IgD-negative memory B cell (primary cell): ENCODE measurements at regions not wholly inside any gene's neighbourhood (a gene's known extent, or its start where the extent isn't known, plus 50 kb on each side); places are given as distances from the start of the nearest gene placed in this dataset.
"Not testable (repeated sequence)": the region's sequence is repeated elsewhere in the genome, so short reads cannot be mapped to it uniquely, and the experiment has no call there.

Source experiments
- H3K27ac Mint-ChIP-seq, 3 donors: one replicate each; pipeline ENCODE4 v1.8.0; 2020 to 2022; ENCODE audit warnings: mild to moderate bottlenecking in 3 of 3, mixed read lengths in 3 of 3, moderate library complexity in 1 of 3
- H3K27me3 Mint-ChIP-seq: one replicate; pipeline ENCODE4 v1.8.0; 2021; ENCODE audit warnings: mixed read lengths
- H3K36me3 Mint-ChIP-seq: one replicate; pipeline ENCODE4 v1.8.0; 2020; ENCODE audit warnings: mild to moderate bottlenecking, mixed read lengths
- H3K4me1 Mint-ChIP-seq, 3 donors: one replicate each; pipeline ENCODE4 v1.8.0; 2020 to 2022; ENCODE audit warnings: mixed read lengths in 3 of 3, mild to moderate bottlenecking in 1 of 3
- H3K4me3 Mint-ChIP-seq, 4 donors: one replicate each; pipeline ENCODE4 v1.8.0; 2020 to 2022; ENCODE audit warnings: mild to moderate bottlenecking in 4 of 4, mixed read lengths in 4 of 4, moderate library complexity in 3 of 4
- H3K9me3 Mint-ChIP-seq, 3 donors: one replicate each; pipeline ENCODE4 v1.8.0; 2020 to 2021; ENCODE audit warnings: mixed read lengths in 3 of 3, mild to moderate bottlenecking in 1 of 3

DNA sequence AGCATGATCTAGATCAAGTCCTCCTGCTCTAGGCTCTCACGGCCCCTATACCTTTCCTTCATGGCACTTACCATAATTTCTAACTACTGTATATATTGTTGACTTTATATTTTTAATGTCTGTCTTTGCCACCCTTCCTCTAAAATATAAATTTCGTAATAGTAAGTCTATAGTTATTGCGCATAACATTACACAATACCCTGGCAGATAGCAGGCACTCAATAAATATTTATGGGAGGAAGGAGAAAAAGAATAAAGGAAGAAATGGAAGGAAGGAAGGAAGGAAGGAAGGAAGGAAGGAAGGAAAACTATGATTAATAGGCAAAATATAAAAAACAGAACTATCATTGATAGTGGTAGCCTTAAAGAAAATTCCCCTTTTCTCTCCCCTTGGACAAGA is 190.3 kb upstream of the LMCD1 start:
- H3K4me1 Mint-ChIP-seq: no peaks in the 10 kb centered on the region
- H3K27ac Mint-ChIP-seq: no peak overlapping the region
- H3K4me3 Mint-ChIP-seq: no peak overlapping the region

DNA sequence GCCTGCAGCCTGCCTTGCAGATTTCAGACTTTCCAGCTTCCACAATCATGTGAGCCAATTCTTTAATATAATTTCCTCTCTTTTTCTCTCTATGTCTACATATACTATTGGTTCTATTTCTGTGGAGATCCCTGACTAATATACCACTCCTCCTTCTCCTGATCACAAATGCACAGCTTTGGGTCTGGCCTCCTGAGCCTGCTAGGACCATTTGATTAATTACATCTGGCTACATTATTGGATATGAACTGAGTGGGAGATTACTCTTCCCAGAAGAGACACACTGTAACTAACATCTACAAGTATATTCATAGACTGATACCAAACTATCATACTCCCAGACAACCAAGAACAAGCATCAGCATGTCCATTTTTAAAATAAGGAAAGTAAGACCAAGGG is 188.9 kb upstream of the LMCD1 start:
- no peak overlapping the region for H3K27ac Mint-ChIP-seq

More for the DNA sequence above, 190.3 kb upstream of the LMCD1 start:
- Mint-ChIP-seq H3K36me3 (peaks cover 2% of the 10 kb centered on the region), H3K27me3 (peaks cover 3% of the 10 kb centered on the region), H3K9me3 (peaks cover 2 to 5% (median 4%) of the 10 kb centered on the region in 3 donors)

DNA sequence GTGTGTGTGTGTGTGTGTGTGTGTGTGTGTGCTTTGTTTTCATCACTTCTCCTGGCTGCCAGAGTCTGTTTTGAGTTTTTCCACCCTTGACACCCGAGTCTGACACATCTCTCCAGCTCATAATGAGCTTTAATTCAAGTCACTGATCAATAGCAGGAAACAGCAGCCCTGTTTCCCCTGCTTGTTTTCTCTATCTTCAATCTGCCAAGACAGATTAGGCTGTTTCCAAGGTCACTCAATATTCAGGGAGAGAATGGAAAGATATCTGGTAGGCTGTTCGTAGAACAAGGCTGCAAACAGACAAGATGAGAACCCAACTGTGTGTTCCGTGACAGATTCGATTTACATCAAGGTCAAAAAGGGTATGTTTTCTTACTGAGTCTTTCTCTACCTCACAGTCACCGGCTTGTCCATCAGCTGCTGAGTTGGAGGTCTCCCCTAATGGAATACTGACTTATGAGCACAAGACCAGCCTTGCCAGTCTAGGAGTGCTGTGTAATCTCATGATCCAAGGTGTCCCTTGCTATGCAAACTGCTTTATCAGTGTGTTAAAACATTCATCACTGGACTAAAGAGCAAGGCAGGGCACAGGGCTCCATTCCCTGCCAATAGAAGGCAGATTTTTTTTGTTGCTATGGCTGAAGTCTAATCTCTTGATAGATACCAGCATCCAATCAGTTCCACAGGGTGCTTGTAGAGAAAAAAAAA is 187.9 kb upstream of the LMCD1 start:
- no peaks in the 10 kb centered on the region for H3K4me1 Mint-ChIP-seq
- no peak overlapping the region for H3K4me3 Mint-ChIP-seq
- H3K27me3 Mint-ChIP-seq: peaks cover 2% of the 10 kb centered on the region
- H3K27ac Mint-ChIP-seq: no peak overlapping the region
- H3K36me3 Mint-ChIP-seq: peaks cover 2% of the 10 kb centered on the region
- H3K9me3 Mint-ChIP-seq: peaks cover 2 to 5% (median 4%) of the 10 kb centered on the region in 3 donors

More for the DNA sequence above, 188.9 kb upstream of the LMCD1 start:
- Mint-ChIP-seq H3K9me3 (peaks cover 2 to 5% (median 4%) of the 10 kb centered on the region in 3 donors), H3K36me3 (peaks cover 2% of the 10 kb centered on the region), H3K27me3 (peaks cover 2% of the 10 kb centered on the region), H3K4me1 (no peaks in the 10 kb centered on the region), H3K4me3 (no peak overlapping the region)

DNA sequence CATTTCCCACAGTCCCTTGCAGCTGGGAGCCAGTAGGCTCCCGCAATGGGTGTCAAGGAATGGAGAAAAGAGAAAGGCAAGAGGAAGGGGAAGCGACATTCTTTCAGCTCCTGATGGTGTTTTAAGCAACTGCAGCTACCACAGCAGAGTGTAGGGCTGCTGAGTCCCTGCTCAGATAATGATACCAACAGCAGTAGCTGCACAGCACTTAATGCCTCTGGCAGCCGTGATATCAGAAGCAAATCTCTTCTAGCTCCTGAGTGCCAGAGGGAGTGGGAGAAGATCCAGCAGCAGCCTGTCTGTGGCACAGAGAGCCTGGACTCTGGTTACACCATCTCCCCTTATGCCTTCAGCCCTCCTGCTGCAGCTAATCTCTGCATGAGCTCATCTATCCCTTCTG is 186.1 kb upstream of the LMCD1 start:
- not testable (repeated sequence) for H3K27me3 Mint-ChIP-seq, H3K27ac Mint-ChIP-seq, H3K9me3 Mint-ChIP-seq, H3K4me3 Mint-ChIP-seq, H3K4me1 Mint-ChIP-seq, H3K36me3 Mint-ChIP-seq

DNA sequence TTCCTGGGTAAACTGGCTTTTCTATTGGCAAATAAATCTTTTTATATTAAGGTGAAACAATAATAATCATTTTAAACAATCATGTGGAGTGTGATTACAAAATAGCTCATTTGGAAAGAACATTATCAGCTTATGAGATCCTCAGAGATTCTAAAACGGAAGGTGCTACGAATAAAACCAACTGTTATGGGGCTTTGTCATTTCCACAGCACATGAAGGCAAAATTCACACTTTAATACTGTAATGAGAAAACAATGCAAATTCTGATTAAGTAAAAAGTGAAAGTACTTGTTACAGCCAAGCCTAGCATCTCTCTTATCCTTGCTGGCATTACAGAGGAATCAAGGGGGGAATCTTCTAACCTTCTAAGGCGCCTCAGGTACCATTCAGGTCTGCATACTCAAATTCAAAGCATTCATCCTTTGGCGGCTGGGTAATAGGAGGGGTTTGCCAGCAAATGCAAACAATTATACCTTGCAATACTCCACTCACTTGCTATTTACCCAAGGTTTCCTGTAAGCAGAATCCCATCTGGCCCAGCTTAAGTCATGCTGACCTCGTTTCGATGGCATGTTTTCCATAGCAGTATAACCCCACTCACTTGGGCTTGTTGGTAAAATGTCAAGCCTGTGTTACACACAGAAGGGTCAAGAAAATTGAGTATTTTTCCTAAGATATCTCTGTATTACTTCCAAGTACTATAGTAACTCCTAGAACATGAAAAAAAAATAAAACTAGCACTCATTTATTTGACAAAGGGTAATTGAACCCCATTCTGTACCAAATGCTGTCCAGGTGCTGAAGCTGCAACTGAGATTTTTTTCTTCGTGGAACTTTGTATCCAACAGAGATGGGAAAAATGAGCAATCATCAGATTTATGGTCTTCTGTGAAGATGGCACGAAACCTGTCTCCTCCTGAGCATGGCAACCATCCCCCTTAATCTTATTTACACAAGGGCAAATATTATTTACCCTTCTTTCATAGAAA is 183.7 kb upstream of the LMCD1 start:
- Mint-ChIP-seq H3K9me3 (peaks cover 0 to 3% (median 0%) of the 10 kb centered on the region in 3 donors), H3K27me3 (peaks cover 2% of the 10 kb centered on the region), H3K36me3 (no peaks in the 10 kb centered on the region), H3K4me3 (no peak overlapping the region), H3K4me1 (no peaks in the 10 kb centered on the region), H3K27ac (no peak overlapping the region)

DNA sequence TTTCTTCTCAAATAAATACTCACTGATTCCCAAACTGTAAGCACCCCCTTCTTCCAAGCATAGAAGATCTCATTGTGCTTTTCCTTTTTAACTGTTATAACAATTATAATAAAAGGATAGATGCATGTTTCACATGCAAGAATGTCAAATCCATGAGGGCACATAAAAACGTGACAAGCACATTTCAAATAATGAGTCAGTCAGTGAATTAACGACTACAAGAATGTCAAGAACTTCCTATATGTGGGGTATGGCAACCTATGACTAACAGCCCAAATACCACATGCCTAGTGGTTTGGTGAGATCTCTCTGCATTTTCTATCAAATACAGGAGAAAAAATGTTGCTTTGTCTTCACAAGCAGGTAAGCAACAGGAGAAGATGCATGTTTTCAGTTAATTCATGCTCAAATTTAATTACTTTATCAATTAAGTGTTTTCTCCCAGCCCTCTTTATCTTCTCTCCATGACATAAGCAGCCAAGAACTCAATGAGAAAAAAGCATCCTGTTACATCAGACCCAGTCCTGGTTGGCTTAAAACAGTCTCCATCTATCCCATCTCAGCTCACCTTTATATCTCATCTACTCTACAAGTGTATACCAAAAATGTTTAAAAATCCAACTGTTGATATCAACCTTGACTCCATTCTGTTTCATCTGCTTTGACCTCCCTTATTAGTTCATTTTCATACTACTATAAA is 181.5 kb upstream of the LMCD1 start:
- Mint-ChIP-seq H3K4me3 (no peak overlapping the region), H3K36me3 (no peaks in the 10 kb centered on the region), H3K4me1 (no peaks in the 10 kb centered on the region), H3K9me3 (peaks cover 0 to 5% (median 0%) of the 10 kb centered on the region in 3 donors), H3K27me3 (peaks cover 3% of the 10 kb centered on the region), H3K27ac (no peak overlapping the region)

DNA sequence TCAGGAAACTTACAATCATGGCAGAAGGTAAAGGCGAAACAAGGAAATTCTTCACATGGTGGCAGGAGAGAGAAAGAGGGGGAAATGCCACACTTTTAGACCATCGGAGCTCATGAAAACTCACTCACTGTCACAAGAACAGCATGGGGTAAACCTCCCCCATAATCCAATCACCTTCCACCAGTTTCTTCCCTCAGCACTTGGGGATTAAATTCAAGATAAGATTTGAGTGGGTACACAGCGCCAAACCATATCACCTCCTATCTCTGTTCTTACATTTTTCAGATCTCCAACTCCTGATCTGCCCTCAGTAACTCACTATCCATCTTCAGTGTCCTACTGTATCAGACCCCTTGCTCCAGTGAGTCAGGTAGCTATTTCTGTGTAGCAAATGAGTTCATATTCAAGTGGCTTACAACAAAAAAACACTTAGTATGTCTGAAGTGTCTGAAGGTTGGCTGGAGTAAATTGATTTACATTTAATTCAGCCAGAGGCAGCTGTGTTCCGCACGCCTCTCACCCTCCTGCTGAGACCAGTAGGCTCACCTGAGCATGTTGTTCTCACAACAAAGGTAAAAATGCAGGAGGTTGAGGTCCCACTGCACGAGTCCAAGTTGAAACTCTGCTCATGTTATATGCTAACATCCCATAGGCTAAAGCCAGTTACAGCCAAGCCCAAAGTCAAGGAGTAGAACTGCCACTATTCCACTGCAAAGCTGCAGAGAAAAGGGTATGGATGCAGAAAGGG is 180.7 kb upstream of the LMCD1 start:
- H3K27me3 Mint-ChIP-seq: peaks cover 3% of the 10 kb centered on the region
- no peaks in the 10 kb centered on the region for H3K4me1 Mint-ChIP-seq
- peaks cover 0 to 5% (median 0%) of the 10 kb centered on the region in 3 donors for H3K9me3 Mint-ChIP-seq
- no peak overlapping the region for H3K27ac Mint-ChIP-seq
- no peak overlapping the region for H3K4me3 Mint-ChIP-seq
- H3K36me3 Mint-ChIP-seq: no peaks in the 10 kb centered on the region

DNA sequence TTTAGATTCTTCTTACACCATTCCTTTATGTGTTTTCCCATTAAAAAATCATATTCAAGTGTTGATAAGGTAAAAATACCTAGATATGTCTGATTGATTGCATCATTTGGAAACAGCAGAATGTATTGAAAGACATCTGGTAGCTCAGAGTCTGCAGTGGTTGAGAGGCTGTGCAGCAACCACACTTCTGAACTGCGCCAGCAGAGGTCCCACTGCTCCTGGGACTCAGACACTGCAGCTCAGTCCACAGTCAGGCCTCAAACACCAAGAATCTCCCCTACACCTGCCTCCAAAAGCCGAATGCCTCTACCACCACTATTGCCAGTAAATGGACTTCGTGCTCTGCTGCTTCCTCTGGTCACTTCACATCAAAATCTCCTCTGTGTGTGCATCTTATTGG is 176.9 kb upstream of the LMCD1 start:
- Mint-ChIP-seq H3K4me3 (peak overlapping the region in 1 of 4 donors; percentile 46), H3K4me1 (peaks cover 0 to 8% (median 2%) of the 10 kb centered on the region in 3 donors), H3K9me3 (peaks cover 0 to 2% (median 0%) of the 10 kb centered on the region in 3 donors), H3K27me3 (peaks cover 6% of the 10 kb centered on the region), H3K36me3 (no peaks in the 10 kb centered on the region), H3K27ac (peak overlapping the region in 1 of 3 donors; percentile 65)

DNA sequence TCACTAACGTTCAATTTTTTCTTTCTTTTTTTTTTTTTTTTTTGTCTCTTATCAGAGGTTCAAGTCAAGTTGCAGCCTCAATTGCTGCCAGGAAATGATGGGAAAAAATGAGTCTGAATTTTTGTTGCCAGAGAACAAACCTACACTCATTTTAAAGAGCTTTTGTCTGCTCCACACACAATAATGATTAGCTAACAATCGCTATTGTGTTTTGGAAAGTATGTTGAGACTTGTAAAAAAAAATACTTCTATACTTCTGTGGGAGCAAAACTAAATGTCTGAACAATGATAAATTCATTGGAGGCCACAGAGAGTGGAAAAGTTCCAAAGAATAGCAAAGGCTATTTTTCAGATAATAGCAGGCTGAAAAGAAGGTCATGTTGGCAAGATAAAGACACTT is 176.3 kb upstream of the LMCD1 start:
- Mint-ChIP-seq H3K27ac (peak overlapping the region in 1 of 3 donors; percentile 65), H3K27me3 (peaks cover 6% of the 10 kb centered on the region), H3K9me3 (peaks cover 0 to 2% (median 0%) of the 10 kb centered on the region in 3 donors)

DNA sequence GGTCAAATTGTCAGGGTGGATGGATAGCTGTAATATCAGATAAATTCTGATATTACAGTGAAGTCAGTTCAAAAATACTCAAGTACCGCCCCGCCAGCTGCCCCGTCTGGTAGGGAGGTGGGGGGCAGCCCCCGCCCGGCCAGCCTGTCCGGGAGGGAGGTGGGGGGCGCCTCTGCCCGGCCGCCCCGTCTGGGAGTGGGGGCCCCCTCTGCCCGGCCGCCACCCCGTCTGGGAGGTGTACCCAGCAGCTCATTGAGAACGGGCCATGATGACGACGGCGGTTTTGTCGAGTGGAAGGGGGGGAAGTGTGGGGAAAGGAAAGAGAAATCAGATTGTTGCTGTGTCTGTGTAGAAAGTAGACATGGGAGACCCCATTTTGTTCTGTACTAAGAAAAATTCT is 175.8 kb upstream of the LMCD1 start:
- not testable (repeated sequence) for H3K4me1 Mint-ChIP-seq, H3K36me3 Mint-ChIP-seq, H3K27ac Mint-ChIP-seq, H3K27me3 Mint-ChIP-seq, H3K4me3 Mint-ChIP-seq, H3K9me3 Mint-ChIP-seq

More for the DNA sequence above, 176.3 kb upstream of the LMCD1 start:
- H3K36me3 Mint-ChIP-seq: no peaks in the 10 kb centered on the region
- peaks cover 0 to 8% (median 3%) of the 10 kb centered on the region in 3 donors for H3K4me1 Mint-ChIP-seq
- H3K4me3 Mint-ChIP-seq: no peak overlapping the region

DNA sequence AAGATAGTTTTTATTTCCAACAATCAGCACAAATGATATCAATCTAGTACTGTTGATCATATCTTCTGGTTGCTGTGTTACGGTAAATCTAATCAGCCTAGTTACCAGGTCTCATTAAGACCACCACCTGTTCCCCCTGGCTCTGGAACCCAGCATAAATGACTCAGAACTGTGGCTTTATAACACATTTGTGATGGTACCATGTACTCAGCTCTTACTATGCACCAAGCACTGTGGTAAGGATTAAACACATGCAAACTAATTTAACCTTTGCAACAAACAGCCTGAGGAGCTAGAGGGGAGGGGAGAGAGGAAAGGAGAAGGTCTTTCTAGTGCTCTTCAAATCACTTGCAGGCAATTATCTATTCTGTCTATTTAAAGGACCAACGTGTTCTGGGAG is 173.9 kb upstream of the LMCD1 start:
- Mint-ChIP-seq H3K4me1 (peaks cover 0 to 8% (median 3%) of the 10 kb centered on the region in 3 donors), H3K27me3 (peaks cover 6% of the 10 kb centered on the region), H3K9me3 (peaks cover 0 to 5% (median 2%) of the 10 kb centered on the region in 3 donors), H3K4me3 (no peak overlapping the region), H3K36me3 (no peaks in the 10 kb centered on the region), H3K27ac (no peak overlapping the region)

DNA sequence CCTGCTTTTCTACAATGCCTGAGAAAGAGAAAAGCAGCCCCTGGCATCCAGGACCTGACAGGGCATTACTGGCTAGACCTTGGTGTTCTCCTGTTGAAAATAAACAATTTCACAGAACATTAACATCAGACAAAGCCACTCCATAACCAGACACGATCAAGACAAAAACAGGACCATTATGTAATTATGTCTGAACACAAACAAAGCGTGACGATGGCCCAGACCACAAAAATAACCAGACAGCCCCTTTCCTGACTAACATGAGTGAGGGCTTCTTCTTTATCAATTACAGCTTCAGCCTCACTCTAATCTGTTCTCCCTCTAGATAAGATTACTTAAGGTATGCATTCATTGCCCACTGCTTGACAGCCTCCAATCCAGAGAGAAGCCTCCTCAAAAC is 172.7 kb upstream of the LMCD1 start:
- H3K4me3 Mint-ChIP-seq: peak overlapping the region in 2 of 4 donors; percentile 6 to 29
- H3K9me3 Mint-ChIP-seq: peaks cover 0 to 5% (median 3%) of the 10 kb centered on the region in 3 donors
- no peaks in the 10 kb centered on the region for H3K36me3 Mint-ChIP-seq
- H3K27me3 Mint-ChIP-seq: peaks cover 3% of the 10 kb centered on the region
- H3K4me1 Mint-ChIP-seq: peaks cover 0 to 8% (median 3%) of the 10 kb centered on the region in 3 donors
- H3K27ac Mint-ChIP-seq: no peak overlapping the region

DNA sequence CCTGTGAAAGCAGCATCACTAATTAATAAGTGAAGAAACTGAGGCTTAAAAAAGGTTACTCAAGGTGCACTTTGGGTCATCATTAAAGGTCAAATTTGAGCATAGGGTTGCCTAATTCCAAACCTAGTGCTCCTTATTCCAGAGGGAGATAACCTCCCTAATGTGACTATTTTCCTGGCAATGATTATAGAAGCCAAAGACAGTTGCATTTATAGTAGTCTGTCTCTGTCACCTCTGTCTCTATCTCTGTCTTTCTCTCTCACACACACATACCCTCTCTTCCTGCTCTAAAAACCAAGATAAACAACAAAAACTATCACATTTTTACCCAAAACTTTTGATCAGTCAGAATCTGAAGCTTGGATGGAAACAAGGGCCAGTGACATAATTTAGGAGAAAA is 172.0 kb upstream of the LMCD1 start:
- Mint-ChIP-seq H3K4me1 (peaks cover 0 to 8% (median 3%) of the 10 kb centered on the region in 3 donors), H3K27ac (no peak overlapping the region), H3K9me3 (peaks cover 0 to 5% (median 3%) of the 10 kb centered on the region in 3 donors), H3K27me3 (peaks cover 3% of the 10 kb centered on the region), H3K36me3 (no peaks in the 10 kb centered on the region), H3K4me3 (peak overlapping the region in 1 of 4 donors; percentile 80)

DNA sequence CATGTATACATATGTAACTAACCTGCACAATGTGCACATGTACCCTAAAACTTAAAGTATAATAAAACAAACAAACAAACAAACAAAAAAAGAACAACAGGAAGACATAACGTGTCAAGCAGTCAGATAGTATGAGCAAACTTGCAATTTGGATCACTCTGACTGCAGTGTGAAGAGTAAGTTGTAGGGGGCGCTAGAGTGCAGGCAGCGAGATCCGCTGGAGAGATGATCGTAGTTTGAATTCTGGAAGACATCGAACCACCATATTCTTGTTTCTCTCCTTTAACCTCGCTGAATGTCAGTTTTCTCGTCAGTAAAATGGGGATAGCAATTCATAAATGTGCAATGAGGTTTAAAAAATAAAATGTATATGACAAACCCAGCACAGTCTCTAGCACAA is 165.2 kb upstream of the LMCD1 start:
- Mint-ChIP-seq H3K27ac (no peak overlapping the region), H3K9me3 (peaks cover 0 to 5% (median 3%) of the 10 kb centered on the region in 3 donors), H3K4me1 (no peaks in the 10 kb centered on the region), H3K4me3 (no peak overlapping the region), H3K27me3 (no peaks in the 10 kb centered on the region), H3K36me3 (peaks cover 1% of the 10 kb centered on the region)
